ENCODE measurements at regions not wholly inside any gene's neighbourhood (a gene's known extent, or its start where the extent isn't known, plus 50 kb on each side); places are given as distances from the start of the nearest gene placed in this dataset.
"Not testable (repeated sequence)": the region's sequence is repeated elsewhere in the genome, so short reads cannot be mapped to it uniquely, and the experiment has no call there.

DNA sequence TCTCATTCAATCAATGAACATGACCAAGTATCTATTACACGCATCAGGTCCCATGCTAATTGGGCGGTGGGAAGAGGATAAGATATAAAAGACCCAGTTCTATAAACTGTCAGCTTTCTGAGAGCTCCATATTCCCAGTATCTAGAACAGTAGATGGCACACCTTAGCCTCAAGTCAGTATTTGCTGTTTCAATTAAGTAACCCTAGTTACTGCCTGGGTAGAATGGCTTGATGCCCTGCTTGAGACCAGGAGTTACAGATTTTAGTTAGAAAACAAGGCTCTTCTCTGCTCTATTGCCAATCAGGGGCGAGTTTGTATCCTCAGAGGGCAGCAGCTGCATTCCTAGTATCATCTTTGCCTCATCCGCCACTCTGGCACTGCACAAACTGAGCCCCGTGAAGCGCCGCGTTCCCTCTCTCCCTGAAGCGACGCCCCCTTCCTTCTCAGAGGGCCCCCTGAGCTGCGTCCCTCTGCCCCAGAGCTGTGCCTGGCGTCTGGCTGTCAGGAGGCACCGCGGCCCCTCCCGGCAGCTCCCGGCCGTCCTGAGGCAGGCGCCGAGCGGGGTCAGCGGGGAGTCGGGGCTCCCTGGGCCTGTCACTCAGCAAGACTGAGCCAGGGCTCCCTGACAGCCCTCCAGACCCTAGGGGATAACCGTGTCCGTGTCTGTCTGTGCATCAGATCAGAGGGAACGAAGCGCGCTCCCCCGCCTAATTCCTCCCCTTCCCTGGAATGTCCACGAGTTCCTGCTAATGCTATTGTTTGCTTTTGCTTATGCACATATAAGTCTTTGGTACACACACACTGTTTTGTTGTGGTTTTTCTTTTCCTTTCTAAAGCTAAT lies 212.4 kb upstream of the TTC29 start:
- Histone ChIP-seq H3K27me3 (ENCODE audit: control insufficient read depth in 1 of 2, insufficient read depth in 2 of 2, low read length in 2 of 2) (no peaks in the 10 kb centered on the region), H3K36me3 (ENCODE audit: control insufficient read depth in 2 of 2, insufficient read depth in 2 of 2, low read length in 2 of 2) (no peaks in the 10 kb centered on the region), H3K4me1 (ENCODE audit: control insufficient read depth, insufficient read depth, low read length) (peaks cover 7% of the 10 kb centered on the region), H3K9me3 (ENCODE audit: control insufficient read depth in 2 of 2, low read length in 2 of 2) (no peaks in the 10 kb centered on the region), H3K27ac (ENCODE audit: low read length) (no peak overlapping the region), H3K4me3 (ENCODE audit: low read length in 2 of 2) (peak overlapping the region; percentile 63 to 75), H3K9ac (ENCODE audit: low read length in 2 of 2) (peak overlapping the region; percentile 41 to 68)

DNA sequence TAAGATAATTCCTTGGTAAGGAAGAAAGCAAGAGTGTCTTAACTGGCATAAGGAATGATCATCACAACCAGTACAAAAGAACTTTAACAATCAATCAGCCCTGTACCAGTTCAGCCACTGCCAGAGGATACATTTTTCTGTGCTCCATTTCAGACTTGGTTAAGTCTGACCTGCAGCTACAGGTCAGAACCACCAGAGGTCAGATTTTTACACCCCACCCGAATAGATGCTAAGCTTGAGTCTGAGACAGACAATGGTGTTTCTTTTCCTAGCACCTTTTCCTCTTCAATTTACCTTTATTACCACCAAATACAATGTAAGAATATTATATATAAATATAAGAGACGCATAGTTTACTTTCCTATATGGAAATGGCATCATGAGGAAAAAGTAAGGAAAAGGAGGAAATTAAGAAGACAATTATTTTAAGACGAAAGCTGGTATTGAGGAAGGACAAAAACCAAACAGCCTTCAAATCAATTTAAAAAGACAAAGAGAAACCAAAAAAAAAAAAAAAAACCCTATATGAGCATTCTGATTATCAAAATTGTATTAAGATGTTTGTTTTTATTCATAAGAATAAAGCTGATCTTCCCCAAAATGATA lies 215.3 kb upstream of the TTC29 start:
- H3K27me3 ChIP-seq (ENCODE audit: control insufficient read depth in 1 of 2, insufficient read depth in 2 of 2, low read length in 2 of 2): no peaks in the 10 kb centered on the region
- H3K4me1 ChIP-seq (ENCODE audit: control insufficient read depth, insufficient read depth, low read length): peaks cover 7% of the 10 kb centered on the region
- H3K36me3 ChIP-seq (ENCODE audit: control insufficient read depth in 2 of 2, insufficient read depth in 2 of 2, low read length in 2 of 2): no peaks in the 10 kb centered on the region
- no peak overlapping the region for H3K4me3 ChIP-seq (ENCODE audit: low read length in 2 of 2)
- H3K9me3 ChIP-seq (ENCODE audit: control insufficient read depth in 2 of 2, low read length in 2 of 2): no peaks in the 10 kb centered on the region
- no peak overlapping the region for H3K9ac ChIP-seq (ENCODE audit: low read length in 2 of 2)
- no peak overlapping the region for H3K27ac ChIP-seq (ENCODE audit: low read length)

GRCh38 chr4:147163311-147163710 lies 217.6 kb upstream of the TTC29 start:
- Histone ChIP-seq H3K9me3 (ENCODE audit: control insufficient read depth in 2 of 2, low read length in 2 of 2) (no peaks in the 10 kb centered on the region), H3K9ac (ENCODE audit: low read length in 2 of 2) (no peak overlapping the region), H3K27ac (ENCODE audit: low read length) (no peak overlapping the region), H3K27me3 (ENCODE audit: control insufficient read depth in 1 of 2, insufficient read depth in 2 of 2, low read length in 2 of 2) (no peaks in the 10 kb centered on the region), H3K36me3 (ENCODE audit: control insufficient read depth in 2 of 2, insufficient read depth in 2 of 2, low read length in 2 of 2) (no peaks in the 10 kb centered on the region), H3K4me1 (ENCODE audit: control insufficient read depth, insufficient read depth, low read length) (peaks cover 2% of the 10 kb centered on the region), H3K4me3 (ENCODE audit: low read length in 2 of 2) (no peak overlapping the region)

GRCh38 chr4:147168200-147168599 lies 222.5 kb upstream of the TTC29 start:
- H3K27me3 ChIP-seq (ENCODE audit: control insufficient read depth in 1 of 2, insufficient read depth in 2 of 2, low read length in 2 of 2); H3K27ac ChIP-seq (ENCODE audit: low read length); H3K36me3 ChIP-seq (ENCODE audit: control insufficient read depth in 2 of 2, insufficient read depth in 2 of 2, low read length in 2 of 2); H3K9ac ChIP-seq (ENCODE audit: low read length in 2 of 2); H3K9me3 ChIP-seq (ENCODE audit: control insufficient read depth in 2 of 2, low read length in 2 of 2); H3K4me1 ChIP-seq (ENCODE audit: control insufficient read depth, insufficient read depth, low read length); H3K4me3 ChIP-seq (ENCODE audit: low read length in 2 of 2): not testable (repeated sequence)

GRCh38 chr4:147173322-147173721 lies 227.7 kb upstream of the TTC29 start:
- Histone ChIP-seq H3K27ac (ENCODE audit: low read length) (no peak overlapping the region), H3K4me3 (ENCODE audit: low read length in 2 of 2) (no peak overlapping the region), H3K27me3 (ENCODE audit: control insufficient read depth in 1 of 2, insufficient read depth in 2 of 2, low read length in 2 of 2) (no peaks in the 10 kb centered on the region), H3K4me1 (ENCODE audit: control insufficient read depth, insufficient read depth, low read length) (no peaks in the 10 kb centered on the region), H3K9me3 (ENCODE audit: control insufficient read depth in 2 of 2, low read length in 2 of 2) (no peaks in the 10 kb centered on the region), H3K9ac (ENCODE audit: low read length in 2 of 2) (no peak overlapping the region), H3K36me3 (ENCODE audit: control insufficient read depth in 2 of 2, insufficient read depth in 2 of 2, low read length in 2 of 2) (no peaks in the 10 kb centered on the region)

GRCh38 chr4:147173797-147174432 lies 228.3 kb upstream of the TTC29 start:
- Histone ChIP-seq H3K9me3 (ENCODE audit: control insufficient read depth in 2 of 2, low read length in 2 of 2) (no peaks in the 10 kb centered on the region), H3K4me1 (ENCODE audit: control insufficient read depth, insufficient read depth, low read length) (no peaks in the 10 kb centered on the region), H3K36me3 (ENCODE audit: control insufficient read depth in 2 of 2, insufficient read depth in 2 of 2, low read length in 2 of 2) (no peaks in the 10 kb centered on the region), H3K27ac (ENCODE audit: low read length) (no peak overlapping the region), H3K27me3 (ENCODE audit: control insufficient read depth in 1 of 2, insufficient read depth in 2 of 2, low read length in 2 of 2) (no peaks in the 10 kb centered on the region), H3K4me3 (ENCODE audit: low read length in 2 of 2) (no peak overlapping the region), H3K9ac (ENCODE audit: low read length in 2 of 2) (no peak overlapping the region)

DNA sequence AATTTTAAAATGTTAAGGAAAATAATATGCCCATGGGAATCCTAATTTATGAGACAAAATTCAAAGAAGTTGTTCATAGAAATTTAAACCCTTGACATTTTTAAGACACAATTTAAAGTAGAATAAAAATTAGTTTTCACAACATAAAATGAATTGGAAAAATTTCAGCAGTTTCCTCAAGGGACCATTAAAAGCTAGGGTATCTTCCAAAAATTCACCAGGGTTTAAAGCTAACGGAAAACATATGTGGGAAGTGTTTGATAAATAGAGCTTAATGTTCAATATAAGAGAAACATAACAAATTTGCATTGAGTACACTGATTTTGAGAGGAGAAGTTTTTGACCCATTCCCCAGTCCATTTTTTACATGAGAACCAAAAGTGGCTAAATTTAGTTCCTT lies 228.9 kb upstream of the TTC29 start:
- Histone ChIP-seq H3K4me3 (ENCODE audit: low read length in 2 of 2) (no peak overlapping the region), H3K27ac (ENCODE audit: low read length) (no peak overlapping the region), H3K36me3 (ENCODE audit: control insufficient read depth in 2 of 2, insufficient read depth in 2 of 2, low read length in 2 of 2) (no peaks in the 10 kb centered on the region), H3K27me3 (ENCODE audit: control insufficient read depth in 1 of 2, insufficient read depth in 2 of 2, low read length in 2 of 2) (no peaks in the 10 kb centered on the region), H3K4me1 (ENCODE audit: control insufficient read depth, insufficient read depth, low read length) (no peaks in the 10 kb centered on the region), H3K9ac (ENCODE audit: low read length in 2 of 2) (no peak overlapping the region), H3K9me3 (ENCODE audit: control insufficient read depth in 2 of 2, low read length in 2 of 2) (no peaks in the 10 kb centered on the region)

DNA sequence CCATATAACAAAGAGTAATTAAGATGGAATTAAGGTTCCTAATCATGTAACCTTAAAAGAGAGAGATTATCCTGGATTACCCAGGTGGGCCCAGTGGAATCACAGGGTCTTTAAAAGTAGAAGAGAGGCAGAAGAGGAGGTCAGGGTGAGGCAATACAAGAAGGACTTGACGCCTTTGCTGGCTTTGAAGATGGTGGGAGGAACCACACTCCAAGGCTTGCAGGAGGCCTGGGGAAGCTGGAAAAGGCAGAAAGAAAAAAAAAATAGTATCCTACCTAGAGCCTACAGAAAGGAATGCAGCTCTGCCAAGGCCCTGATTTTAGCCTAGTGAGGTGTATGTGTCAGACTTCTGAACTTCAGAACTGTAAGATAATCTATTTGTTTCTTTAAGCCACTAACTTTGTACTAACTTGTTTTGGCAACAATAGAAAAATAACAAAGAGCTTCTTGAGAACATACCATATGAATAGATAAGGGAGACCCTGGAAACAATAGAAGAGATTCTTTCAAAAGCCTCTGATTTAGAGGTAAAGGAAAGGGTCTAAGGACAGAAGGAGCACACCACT lies 229.9 kb upstream of the TTC29 start:
- H3K4me1 ChIP-seq (ENCODE audit: control insufficient read depth, insufficient read depth, low read length): no peaks in the 10 kb centered on the region
- H3K27ac ChIP-seq (ENCODE audit: low read length): no peak overlapping the region
- H3K36me3 ChIP-seq (ENCODE audit: control insufficient read depth in 2 of 2, insufficient read depth in 2 of 2, low read length in 2 of 2): no peaks in the 10 kb centered on the region
- H3K4me3 ChIP-seq (ENCODE audit: low read length in 2 of 2): no peak overlapping the region
- H3K9me3 ChIP-seq (ENCODE audit: control insufficient read depth in 2 of 2, low read length in 2 of 2): no peaks in the 10 kb centered on the region
- H3K27me3 ChIP-seq (ENCODE audit: control insufficient read depth in 1 of 2, insufficient read depth in 2 of 2, low read length in 2 of 2): no peaks in the 10 kb centered on the region
- H3K9ac ChIP-seq (ENCODE audit: low read length in 2 of 2): no peak overlapping the region

DNA sequence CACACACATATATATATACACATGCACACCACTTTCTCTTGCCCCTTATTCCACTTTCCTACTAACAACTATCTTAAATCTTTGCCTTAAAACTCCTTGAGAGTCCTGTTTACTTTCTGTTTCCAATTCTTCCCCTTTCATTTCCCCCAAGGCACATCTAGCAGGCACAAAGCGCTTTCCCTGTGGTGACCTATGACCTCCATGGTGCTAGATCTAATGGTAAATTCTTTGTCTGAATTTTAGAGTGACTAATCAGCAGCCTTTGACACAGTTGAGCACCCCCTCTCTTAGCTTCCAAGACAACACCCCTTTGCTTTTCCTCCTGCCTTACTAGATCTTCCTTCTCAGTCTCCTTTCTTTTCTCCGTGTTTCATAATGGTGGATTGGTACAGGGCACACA lies 236.4 kb upstream of the TTC29 start:
- Histone ChIP-seq H3K9ac (ENCODE audit: low read length in 2 of 2) (no peak overlapping the region), H3K4me3 (ENCODE audit: low read length in 2 of 2) (no peak overlapping the region), H3K4me1 (ENCODE audit: control insufficient read depth, insufficient read depth, low read length) (no peaks in the 10 kb centered on the region), H3K36me3 (ENCODE audit: control insufficient read depth in 2 of 2, insufficient read depth in 2 of 2, low read length in 2 of 2) (no peaks in the 10 kb centered on the region), H3K27ac (ENCODE audit: low read length) (no peak overlapping the region), H3K9me3 (ENCODE audit: control insufficient read depth in 2 of 2, low read length in 2 of 2) (peaks cover 0 to 4% of the 10 kb centered on the region in 2 donors), H3K27me3 (ENCODE audit: control insufficient read depth in 1 of 2, insufficient read depth in 2 of 2, low read length in 2 of 2) (no peaks in the 10 kb centered on the region)

GRCh38 chr4:147192679-147193078 lies 247.0 kb upstream of the TTC29 start:
- no peak overlapping the region for H3K27ac ChIP-seq (ENCODE audit: low read length)
- H3K4me1 ChIP-seq (ENCODE audit: control insufficient read depth, insufficient read depth, low read length): no peaks in the 10 kb centered on the region
- H3K4me3 ChIP-seq (ENCODE audit: low read length in 2 of 2): no peak overlapping the region
- no peaks in the 10 kb centered on the region for H3K36me3 ChIP-seq (ENCODE audit: control insufficient read depth in 2 of 2, insufficient read depth in 2 of 2, low read length in 2 of 2)
- H3K9me3 ChIP-seq (ENCODE audit: control insufficient read depth in 2 of 2, low read length in 2 of 2): no peaks in the 10 kb centered on the region
- no peak overlapping the region for H3K9ac ChIP-seq (ENCODE audit: low read length in 2 of 2)
- H3K27me3 ChIP-seq (ENCODE audit: control insufficient read depth in 1 of 2, insufficient read depth in 2 of 2, low read length in 2 of 2): no peaks in the 10 kb centered on the region

Measured in stomach smooth muscle (tissue), 2 donors.